ENCODE measurements at regions not wholly inside any gene's neighbourhood (a gene's known extent, or its start where the extent isn't known, plus 50 kb on each side); places are given as distances from the start of the nearest gene placed in this dataset.

GRCh38 chr6:71459162-71459561, 170.6 kb downstream of the OGFRL1 start:
- TF ChIP-seq POLR2A (IDR thresholded peaks at IDR 0.05): no peak
- TF ChIP-seq POLR2AphosphoS5 (IDR thresholded peaks at IDR 0.05): no peak
- TF ChIP-seq, protein P1, sequence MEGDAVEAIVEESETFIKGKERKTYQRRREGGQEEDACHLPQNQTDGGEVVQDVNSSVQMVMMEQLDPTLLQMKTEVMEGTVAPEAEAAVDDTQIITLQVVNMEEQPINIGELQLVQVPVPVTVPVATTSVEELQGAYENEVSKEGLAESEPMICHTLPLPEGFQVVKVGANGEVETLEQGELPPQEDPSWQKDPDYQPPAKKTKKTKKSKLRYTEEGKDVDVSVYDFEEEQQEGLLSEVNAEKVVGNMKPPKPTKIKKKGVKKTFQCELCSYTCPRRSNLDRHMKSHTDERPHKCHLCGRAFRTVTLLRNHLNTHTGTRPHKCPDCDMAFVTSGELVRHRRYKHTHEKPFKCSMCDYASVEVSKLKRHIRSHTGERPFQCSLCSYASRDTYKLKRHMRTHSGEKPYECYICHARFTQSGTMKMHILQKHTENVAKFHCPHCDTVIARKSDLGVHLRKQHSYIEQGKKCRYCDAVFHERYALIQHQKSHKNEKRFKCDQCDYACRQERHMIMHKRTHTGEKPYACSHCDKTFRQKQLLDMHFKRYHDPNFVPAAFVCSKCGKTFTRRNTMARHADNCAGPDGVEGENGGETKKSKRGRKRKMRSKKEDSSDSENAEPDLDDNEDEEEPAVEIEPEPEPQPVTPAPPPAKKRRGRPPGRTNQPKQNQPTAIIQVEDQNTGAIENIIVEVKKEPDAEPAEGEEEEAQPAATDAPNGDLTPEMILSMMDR (IDR thresholded peaks at IDR 0.05): no peak

Data from breast epithelium (tissue), 3 donors.